AG10803 (cell line): ENCODE measurements at regions not wholly inside any gene's neighbourhood (a gene's known extent, or its start where the extent isn't known, plus 50 kb on each side); places are given as distances from the start of the nearest gene placed in this dataset.
A peak's percentile ranks its signal among the peaks of the same experiment; 100 is the strongest.

Experiments used
- DNase-seq: peaks from one replicate; pipeline ENCODE4 v3.0.0; 2010; ENCODE audit warnings: low read depth
- H3K4me3 ChIP-seq: 2 replicates; pipeline ENCODE4 v1.5.1; 2011; ENCODE audit warnings: mild to moderate bottlenecking, low read length, control low read depth
- TF ChIP-seq, protein P1 (sequence below): conservative IDR thresholded peaks from 2 replicates; pipeline ENCODE4 v1.5.1; 2011; ENCODE audit warnings: mild to moderate bottlenecking, low read length, control low read depth, inconsistent platforms

DNA sequence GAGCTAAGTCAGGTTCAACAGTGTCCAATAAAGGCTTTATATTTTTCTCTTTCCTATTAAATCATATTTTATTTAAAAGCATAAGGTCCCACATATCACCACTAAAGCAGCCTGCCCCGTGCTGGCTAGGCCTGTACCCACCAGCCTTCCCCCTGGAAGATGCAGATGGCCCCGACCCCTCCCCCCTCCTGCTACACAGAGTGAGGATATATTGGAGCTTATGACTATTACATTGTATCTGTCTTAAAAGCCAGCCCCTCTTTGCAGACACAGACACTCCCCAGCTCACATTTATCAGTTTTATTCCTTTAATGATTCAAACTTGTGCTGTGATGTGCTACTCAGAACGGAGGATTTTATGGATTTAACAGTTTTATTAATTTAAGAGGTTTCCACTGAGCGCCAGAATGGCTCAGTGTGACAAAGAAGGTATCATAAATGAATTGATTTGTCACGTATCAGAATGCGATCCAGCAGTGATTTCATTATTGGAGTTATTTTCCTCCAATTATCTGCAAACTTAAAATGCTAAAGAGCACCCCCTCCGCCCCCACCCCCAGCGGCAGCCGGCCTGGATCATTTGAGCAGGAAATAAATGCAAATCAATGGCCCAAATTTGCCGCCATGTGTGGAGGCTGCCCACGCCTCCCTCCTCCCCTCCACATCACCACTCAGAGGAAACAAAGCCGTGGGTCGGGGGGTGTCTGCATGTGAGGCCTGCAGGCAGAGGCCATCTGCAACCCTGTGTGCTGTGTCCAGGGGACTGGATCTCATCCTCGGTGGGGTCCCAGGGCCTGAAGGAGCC, 72.6 kb upstream of the ZMIZ1 start:
- H3K4me3 ChIP-seq, result no peak overlapping the region
- no peak for DNase-seq
- TF ChIP-seq, protein P1, sequence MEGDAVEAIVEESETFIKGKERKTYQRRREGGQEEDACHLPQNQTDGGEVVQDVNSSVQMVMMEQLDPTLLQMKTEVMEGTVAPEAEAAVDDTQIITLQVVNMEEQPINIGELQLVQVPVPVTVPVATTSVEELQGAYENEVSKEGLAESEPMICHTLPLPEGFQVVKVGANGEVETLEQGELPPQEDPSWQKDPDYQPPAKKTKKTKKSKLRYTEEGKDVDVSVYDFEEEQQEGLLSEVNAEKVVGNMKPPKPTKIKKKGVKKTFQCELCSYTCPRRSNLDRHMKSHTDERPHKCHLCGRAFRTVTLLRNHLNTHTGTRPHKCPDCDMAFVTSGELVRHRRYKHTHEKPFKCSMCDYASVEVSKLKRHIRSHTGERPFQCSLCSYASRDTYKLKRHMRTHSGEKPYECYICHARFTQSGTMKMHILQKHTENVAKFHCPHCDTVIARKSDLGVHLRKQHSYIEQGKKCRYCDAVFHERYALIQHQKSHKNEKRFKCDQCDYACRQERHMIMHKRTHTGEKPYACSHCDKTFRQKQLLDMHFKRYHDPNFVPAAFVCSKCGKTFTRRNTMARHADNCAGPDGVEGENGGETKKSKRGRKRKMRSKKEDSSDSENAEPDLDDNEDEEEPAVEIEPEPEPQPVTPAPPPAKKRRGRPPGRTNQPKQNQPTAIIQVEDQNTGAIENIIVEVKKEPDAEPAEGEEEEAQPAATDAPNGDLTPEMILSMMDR, result no peak

DNA sequence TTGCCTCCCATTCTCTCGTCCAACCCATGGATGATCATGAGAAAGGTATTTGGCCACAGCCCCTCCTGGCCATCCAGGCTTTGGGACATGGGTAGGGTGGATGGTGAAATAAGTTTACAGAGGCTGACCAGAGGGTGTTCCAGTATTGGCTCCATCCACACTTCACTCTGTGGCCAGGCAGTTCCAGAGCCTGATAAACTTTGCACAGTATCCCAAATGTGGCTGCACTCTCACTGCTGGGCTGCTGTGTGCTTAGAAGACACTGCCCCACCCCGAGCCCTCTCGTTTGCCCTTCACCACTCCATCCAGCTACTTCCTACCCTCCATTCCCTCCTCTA, 72.0 kb upstream of the ZMIZ1 start:
- H3K4me3 ChIP-seq, result no peak overlapping the region
- TF ChIP-seq, protein P1, result no peak
- DNase-seq, result no peak

DNA sequence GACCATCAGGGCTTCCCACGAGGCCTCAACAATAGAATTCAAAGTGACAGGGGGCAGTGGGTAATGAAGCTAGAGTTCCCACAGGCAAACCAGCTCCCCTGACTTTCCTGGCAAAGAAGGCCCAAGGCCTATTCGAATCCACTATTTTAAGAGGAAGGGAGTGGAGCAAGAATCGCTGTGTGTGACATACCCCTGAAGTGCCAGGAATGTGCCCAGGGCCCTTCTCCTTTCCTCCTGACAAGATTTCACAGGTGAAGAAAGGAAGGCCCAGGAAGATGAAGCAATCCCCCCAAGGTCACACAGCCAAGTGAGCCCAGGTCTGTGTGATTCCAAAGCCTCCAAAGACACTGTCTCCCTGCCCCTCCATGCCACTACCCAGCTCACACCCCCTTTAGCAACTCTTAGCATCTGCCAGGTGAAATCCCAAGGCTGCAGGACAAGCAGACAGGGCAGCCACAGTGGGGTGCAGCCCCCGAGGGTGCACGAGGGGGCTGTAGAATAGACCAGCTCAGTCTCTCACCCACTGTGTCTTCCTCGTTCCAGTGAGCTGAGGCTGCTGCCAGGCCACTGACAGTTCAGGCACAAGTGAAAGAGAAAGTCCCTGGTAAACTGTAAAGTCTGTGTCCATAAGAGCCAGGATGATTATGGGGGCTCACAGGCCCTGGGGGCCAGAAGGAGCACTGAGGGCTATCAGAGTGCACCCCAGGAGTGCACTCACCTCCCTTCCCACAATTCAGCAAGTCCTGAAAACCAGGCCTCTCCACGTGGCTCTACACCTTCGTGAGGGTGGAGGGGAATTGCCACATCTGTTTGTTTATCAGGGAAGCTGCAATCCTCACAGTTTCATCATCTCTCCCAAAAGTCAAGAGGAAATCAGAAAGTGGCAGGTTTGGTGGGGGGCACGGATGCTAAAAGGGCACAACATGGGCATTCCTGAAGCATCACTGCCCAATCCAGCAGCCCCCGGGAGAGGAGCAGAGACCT, 70.8 kb upstream of the ZMIZ1 start:
- DNase-seq, result no peak
- TF ChIP-seq, protein P1, result no peak
- no peak overlapping the region for H3K4me3 ChIP-seq

DNA sequence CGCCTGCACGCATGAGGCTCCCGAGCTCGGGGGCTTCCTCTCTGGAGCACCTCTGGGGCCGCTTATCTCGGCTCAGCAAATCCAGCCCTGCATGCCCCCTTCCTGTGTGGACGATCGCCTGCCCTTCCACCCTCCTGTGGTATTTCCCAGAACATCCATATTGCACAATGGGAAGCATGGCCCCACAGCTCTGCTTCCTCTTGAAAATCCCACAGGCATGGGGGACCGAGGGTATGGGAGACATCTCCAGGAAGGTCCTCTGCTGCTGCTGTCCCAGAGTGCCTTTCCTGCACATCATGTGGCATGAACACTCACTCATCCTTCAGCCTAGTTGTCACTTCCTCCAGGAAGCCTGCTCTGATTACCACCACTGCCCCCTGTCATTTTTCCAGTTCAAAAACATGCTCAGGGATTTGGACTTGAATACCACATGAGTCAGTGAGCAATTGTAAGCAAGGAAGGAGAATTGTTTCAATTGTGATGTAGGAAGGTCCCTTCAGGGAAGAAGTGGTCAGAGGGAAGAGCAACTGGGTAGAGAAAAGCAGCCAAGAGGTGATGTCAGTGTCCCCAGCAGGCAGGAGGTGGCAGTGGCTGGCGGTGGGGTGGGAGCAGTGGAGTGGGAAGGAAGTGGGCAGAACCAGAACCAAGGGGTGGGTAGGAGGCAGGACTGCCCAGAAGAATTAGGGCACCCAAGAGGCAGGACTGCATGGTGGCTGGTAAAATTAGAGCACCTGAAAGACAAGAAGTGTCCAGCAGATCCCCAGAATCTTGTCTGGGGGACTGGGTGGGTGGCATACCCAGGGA, 67.5 kb upstream of the ZMIZ1 start:
- TF ChIP-seq, protein P1, result no peak
- peak; percentile 33 for DNase-seq

DNA sequence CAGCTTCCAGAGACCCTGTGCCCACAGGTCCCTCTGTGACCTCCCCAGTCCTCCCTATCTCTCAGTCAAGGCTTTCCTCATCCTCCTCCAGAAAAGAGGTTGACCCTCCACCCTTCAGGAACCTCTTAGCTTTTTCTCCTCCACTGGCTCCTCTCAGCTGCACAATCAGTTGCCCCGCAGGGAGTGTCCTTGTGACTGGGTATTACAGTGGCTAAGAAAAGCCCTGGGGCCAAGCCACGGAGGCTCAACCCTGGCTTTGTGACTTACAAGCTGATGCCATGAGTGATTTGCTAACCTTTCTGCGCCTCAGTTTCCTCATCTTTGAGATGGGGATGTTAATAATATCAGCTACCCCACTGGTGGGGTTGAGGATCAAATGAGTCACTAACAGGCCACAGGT, 66.4 kb upstream of the ZMIZ1 start:
- TF ChIP-seq, protein P1, result no peak
- H3K4me3 ChIP-seq, result no peak overlapping the region
- no peak for DNase-seq

More for the DNA sequence above, 67.5 kb upstream of the ZMIZ1 start:
- H3K4me3 ChIP-seq, result no peak overlapping the region

DNA sequence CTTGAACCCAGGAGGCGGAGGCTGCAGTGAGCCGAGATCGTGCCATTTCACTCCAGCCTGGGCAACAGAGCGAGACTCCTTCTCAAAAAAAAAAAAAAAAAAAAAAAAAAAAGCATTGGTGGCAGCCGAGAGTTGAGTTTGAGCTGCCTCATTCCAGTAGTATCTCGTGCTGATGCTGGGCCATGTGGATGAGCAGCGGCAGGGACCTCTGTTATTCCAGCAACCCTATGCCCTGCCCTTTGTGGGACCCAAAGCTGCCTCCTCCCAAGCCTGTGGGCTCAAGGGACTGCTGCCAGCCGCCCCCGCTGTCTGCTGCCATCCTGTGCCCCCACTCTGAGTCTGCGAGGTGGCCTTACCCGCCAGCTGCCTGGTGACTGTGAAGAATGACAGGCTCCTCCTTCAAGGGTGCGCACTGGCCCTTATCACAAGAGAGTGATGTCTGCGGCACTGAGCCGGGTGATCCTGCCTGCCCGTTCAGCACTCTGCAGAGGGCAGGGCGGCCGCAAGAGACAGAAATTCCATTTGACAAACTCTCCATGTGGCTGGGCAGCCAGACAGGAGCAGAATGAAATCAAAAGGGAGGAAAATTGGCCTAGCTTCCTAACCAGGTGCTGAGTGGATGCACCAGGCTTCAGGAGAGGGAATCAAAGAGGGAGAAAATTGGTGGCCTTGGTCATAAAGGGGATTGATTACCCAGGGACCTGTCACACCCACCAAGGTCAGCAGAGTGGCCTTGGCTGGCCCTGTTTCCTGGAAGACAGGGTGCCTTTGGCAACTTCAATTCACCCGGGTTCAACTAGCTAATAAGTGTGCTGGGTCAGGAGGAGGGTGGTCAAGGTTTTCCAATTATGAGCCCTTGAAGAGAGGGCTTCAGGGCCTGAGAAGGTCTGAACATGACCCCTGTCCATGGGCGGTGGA, 65.3 kb upstream of the ZMIZ1 start:
- DNase-seq, result no peak
- TF ChIP-seq, protein P1, result no peak
- no peak overlapping the region for H3K4me3 ChIP-seq
